IMR-90 (cell line): ENCODE measurements at regions not wholly inside any gene's neighbourhood (a gene's known extent, or its start where the extent isn't known, plus 50 kb on each side); places are given as distances from the start of the nearest gene placed in this dataset.

Experiments used
- ATAC-seq: fragments of 200-7000 bp; cut with Tn5 transposase; 2 replicates; pipeline ENCODE4 v1.9.1; 2020; ENCODE audit warnings: low read depth, mild to moderate bottlenecking, moderate library complexity
- BruUV-seq: library from RNA; stranded (reverse); fragments of 400-500 nt; replicated peaks from 2 replicates; lab custom pipeline; 2021; lab: Mats Ljungman, UMichigan
- CTCF ChIA-PET: fragments of 300-600 bp; formaldehyde crosslinking; extraction: SDS; loops from one replicate; lab custom pipeline; 2021; ENCODE audit warnings: antibody characterized with exemption; lab: Yijun Ruan, JAX
- POLR2A ChIA-PET: fragments of 300-600 bp; sonication (Branson Sonifier 250); formaldehyde crosslinking; loops from one replicate; lab custom pipeline; 2022; ENCODE audit warnings: antibody characterized with exemption; ENCODE audit not compliant: unreplicated experiment; lab: Charles Lee
- DNase-seq: peaks from one replicate; pipeline ENCODE4 v3.0.0; 2013
- H2AFZ ChIP-seq: replicated peaks from 2 replicates; pipeline ENCODE3; 2013; ENCODE audit warnings: low read length, mild to moderate bottlenecking; ENCODE audit not compliant: poor library complexity
- H2AK5ac ChIP-seq: 2 replicates; pipeline ENCODE4 v1.6.1; 2013; ENCODE audit warnings: low read depth, low read length, inconsistent platforms
- H2AK9ac ChIP-seq: replicated peaks from 2 replicates; pipeline ENCODE3; 2013; ENCODE audit warnings: mild to moderate bottlenecking, low read depth, low read length, moderate library complexity; ENCODE audit not compliant: poor library complexity
- H2BK120ac ChIP-seq: 2 replicates; pipeline ENCODE4 v1.6.1; 2013; ENCODE audit warnings: low read depth, low read length, inconsistent platforms
- H2BK15ac ChIP-seq: 3 replicates; pipeline ENCODE4 v1.6.1; 2013; ENCODE audit warnings: low read depth, low read length, inconsistent platforms
- H2BK20ac ChIP-seq: 2 replicates; pipeline ENCODE4 v1.6.1; 2013; ENCODE audit warnings: low read depth, mild to moderate bottlenecking, inconsistent platforms, low read length, moderate library complexity
- H2BK5ac ChIP-seq: 2 replicates; pipeline ENCODE4 v1.6.1; 2013; ENCODE audit warnings: mild to moderate bottlenecking, low read depth, low read length, inconsistent platforms; ENCODE audit not compliant: poor library complexity, severe bottlenecking
- H3K14ac ChIP-seq: replicated peaks from 2 replicates; pipeline ENCODE4 v1.6.1; 2013; ENCODE audit warnings: low read depth, low read length, inconsistent platforms
- H3K18ac ChIP-seq: 2 replicates; pipeline ENCODE4 v1.6.1; 2013; ENCODE audit warnings: low read depth, low read length, control low read depth
- H3K23ac ChIP-seq: 2 replicates; pipeline ENCODE4 v1.6.1; 2013; ENCODE audit warnings: low read depth, low read length, inconsistent platforms
- H3K27ac ChIP-seq: 2 replicates; pipeline ENCODE4 v1.5.1; 2013; ENCODE audit warnings: mild to moderate bottlenecking, control low read depth, low read length; ENCODE audit not compliant: insufficient read depth
- H3K27me3 ChIP-seq: 2 replicates; pipeline ENCODE4 v1.6.1; 2013; ENCODE audit warnings: low read length; ENCODE audit not compliant: control insufficient read depth, insufficient read depth
- H3K36me3 ChIP-seq: 2 replicates; pipeline ENCODE4 v1.6.1; 2013; ENCODE audit warnings: low read length, mixed read lengths; ENCODE audit not compliant: control insufficient read depth, insufficient read depth
- H3K4ac ChIP-seq: 2 replicates; pipeline ENCODE4 v1.6.1; 2013; ENCODE audit warnings: low read depth, low read length, inconsistent platforms
- H3K4me1 ChIP-seq: 2 replicates; pipeline ENCODE4 v1.6.1; 2013; ENCODE audit warnings: low read length, mixed read lengths; ENCODE audit not compliant: control insufficient read depth, insufficient read depth
- H3K4me2 ChIP-seq: 2 replicates; pipeline ENCODE4 v1.6.1; 2013; ENCODE audit warnings: low read depth, mild to moderate bottlenecking, control low read depth, low read length, moderate library complexity
- H3K4me3 ChIP-seq: 2 replicates; pipeline ENCODE4 v1.5.1; 2013; ENCODE audit warnings: low read depth, mild to moderate bottlenecking, control low read depth, low read length, moderate library complexity; ENCODE audit not compliant: insufficient read depth
- H3K56ac ChIP-seq: 2 replicates; pipeline ENCODE4 v1.6.1; 2013; ENCODE audit warnings: low read length, inconsistent platforms; ENCODE audit not compliant: insufficient read depth; ENCODE audit errors: extremely low read depth
- H3K79me1 ChIP-seq, 2 experiments: 2 replicates each; pipeline ENCODE4 v1.6.1; 2013; ENCODE audit warnings: low read length in 2 of 2, inconsistent platforms in 1 of 2, low read depth in 1 of 2
- H3K9ac ChIP-seq: 2 replicates; pipeline ENCODE4 v1.6.1; 2013; ENCODE audit warnings: low read depth, low read length, control low read depth
- H3K9me1 ChIP-seq: 2 replicates; pipeline ENCODE4 v1.6.1; 2013; ENCODE audit warnings: low read length, inconsistent platforms; ENCODE audit not compliant: insufficient read depth
- H3K9me3 ChIP-seq: 2 replicates; pipeline ENCODE4 v1.6.1; 2013; ENCODE audit warnings: low read length; ENCODE audit not compliant: control insufficient read depth, insufficient read depth
- H4K20me1 ChIP-seq: 2 replicates; pipeline ENCODE4 v1.6.1; 2013; ENCODE audit warnings: low read length, inconsistent platforms; ENCODE audit not compliant: insufficient read depth
- H4K5ac ChIP-seq: 2 replicates; pipeline ENCODE4 v1.6.1; 2013; ENCODE audit warnings: mild to moderate bottlenecking, low read depth, low read length, control low read depth
- H4K8ac ChIP-seq, 2 experiments: 2 replicates each; pipeline ENCODE4 v1.6.1; 2013; ENCODE audit warnings: low read depth in 2 of 2, low read length in 2 of 2, control low read depth in 1 of 2, inconsistent platforms in 1 of 2
- H4K91ac ChIP-seq: 2 replicates; pipeline ENCODE4 v1.6.1; 2013; ENCODE audit warnings: low read depth, low read length, inconsistent platforms; ENCODE audit not compliant: insufficient read depth
- CEBPB ChIP-seq: IDR thresholded peaks from 2 replicates; pipeline ENCODE4 v1.6.1; 2012; ENCODE audit warnings: low read depth, low read length, improper control_type of control experiment
- RCOR1 ChIP-seq: IDR thresholded peaks from 2 replicates; pipeline ENCODE4 v1.6.1; 2012; ENCODE audit warnings: mild to moderate bottlenecking, low read length, improper control_type of control experiment; ENCODE audit not compliant: insufficient replicate concordance
- dilution Hi-C: fragments of 300-500 bp; cut with HindIII; formaldehyde crosslinking; loops from one replicate; pipeline ENCODE4 v1.14.3; 2018; ENCODE audit warnings: low sequenced_read_pairs; ENCODE audit not compliant: unreplicated experiment
- in situ Hi-C: fragments of 300-500 bp; cut with MboI; formaldehyde crosslinking; loops from 3 replicates; pipeline ENCODE4 v1.14.3; 2019; ENCODE audit warnings: low sequenced_read_pairs, inconsistent platforms, mixed read lengths
- intact Hi-C: fragments of 100-400 bp; cut with micrococcal nuclease; formaldehyde crosslinking; loops from 2 replicates; pipeline ENCODE4 v1.10.0; 2022

- TF ChIP-seq CEBPB (no peak), RCOR1 (no peak)
These were observed 328.2 kb downstream of the RPL10L start for GRCh38 chr14:46323404-46323762.

More at GRCh38 chr14:46323404-46323762, 328.2 kb downstream of the RPL10L start:
- ChIA-PET POLR2A (no interaction called here), CTCF (no interaction called here)
- Histone ChIP-seq H2BK15ac (no peak overlapping the region), H2BK20ac (no peak overlapping the region), H3K27ac (no peak overlapping the region), H3K9me1 (no peaks in the 10 kb centered on the region), H4K5ac (no peak overlapping the region), H2AFZ (no peak overlapping the region), H3K79me1 (no peaks in the 10 kb centered on the region), H3K56ac (no peak overlapping the region), H3K14ac (no peak overlapping the region), H3K9ac (no peak overlapping the region), H3K23ac (no peak overlapping the region), H2AK5ac (no peak overlapping the region), H3K36me3 (no peaks in the 10 kb centered on the region), H3K18ac (no peak overlapping the region), H2AK9ac (no peak overlapping the region), H3K4ac (no peak overlapping the region), H3K9me3 (peaks cover 8% of the 10 kb centered on the region), H4K20me1 (no peaks in the 10 kb centered on the region), H3K4me1 (no peaks in the 10 kb centered on the region), H3K27me3 (no peaks in the 10 kb centered on the region), H4K8ac (no peak overlapping the region), H2BK5ac (no peak overlapping the region), H4K91ac (no peak overlapping the region), H3K4me3 (no peak overlapping the region), H2BK120ac (no peak overlapping the region), H3K4me2 (no peak overlapping the region)
- no peak for DNase-seq
- no TSS peak for BruUV-seq
- no peak for ATAC-seq
- dilution Hi-C loops = no loop called here
- in situ Hi-C loops = no loop called here
- intact Hi-C loops = no loop called here
